ENCODE measurements at regions not wholly inside any gene's neighbourhood (a gene's known extent, or its start where the extent isn't known, plus 50 kb on each side); places are given as distances from the start of the nearest gene placed in this dataset.

GRCh38 chr14:38137005-38137404 lies 70.7 kb upstream of the SSTR1 start:
- no peak for TF ChIP-seq CTCF (IDR thresholded peaks at IDR 0.05)
- TF ChIP-seq POLR2A (IDR thresholded peaks at IDR 0.05), result no peak
- no peak for TF ChIP-seq EP300 (IDR thresholded peaks at IDR 0.05)

Data from ovary (tissue), 3 donors.